ENCODE measurements at regions not wholly inside any gene's neighbourhood (a gene's known extent, or its start where the extent isn't known, plus 50 kb on each side); places are given as distances from the start of the nearest gene placed in this dataset.

GRCh38 chr13:74930402-74931165 lies 551.4 kb downstream of the TBC1D4 start:
- DNase-seq, result no peak

- DNase-seq, result no peak
Observed at GRCh38 chr13:74929436-74929835, 552.5 kb downstream of the TBC1D4 start.

- DNase-seq, result no peak
Observed at GRCh38 chr13:74927823-74928222, 554.1 kb downstream of the TBC1D4 start.

- DNase-seq, result no peak
Observed at GRCh38 chr13:74922963-74923362, 559.0 kb downstream of the TBC1D4 start.

GRCh38 chr13:74921326-74921725 lies 560.6 kb downstream of the TBC1D4 start:
- DNase-seq, result no peak

DNA sequence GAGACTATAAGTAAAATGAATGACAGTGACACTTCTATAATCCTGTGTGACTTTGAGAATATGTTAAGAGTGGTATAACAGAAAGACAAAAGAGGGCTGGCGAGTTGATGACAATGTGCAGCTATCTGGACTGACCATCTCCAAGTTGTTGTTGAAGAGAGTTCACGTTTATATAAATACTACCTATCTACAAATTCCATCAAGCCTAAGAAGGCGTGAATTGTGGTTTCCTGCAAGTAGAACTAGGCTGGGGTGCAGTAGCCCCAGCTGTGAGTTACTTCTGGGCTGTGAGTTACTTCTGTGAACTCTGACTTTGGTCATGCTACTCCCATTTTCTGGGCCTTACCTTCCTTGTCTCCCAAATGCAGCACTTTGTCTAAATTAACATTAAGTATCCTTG lies 561.0 kb downstream of the TBC1D4 start:
- no peak for DNase-seq

DNA sequence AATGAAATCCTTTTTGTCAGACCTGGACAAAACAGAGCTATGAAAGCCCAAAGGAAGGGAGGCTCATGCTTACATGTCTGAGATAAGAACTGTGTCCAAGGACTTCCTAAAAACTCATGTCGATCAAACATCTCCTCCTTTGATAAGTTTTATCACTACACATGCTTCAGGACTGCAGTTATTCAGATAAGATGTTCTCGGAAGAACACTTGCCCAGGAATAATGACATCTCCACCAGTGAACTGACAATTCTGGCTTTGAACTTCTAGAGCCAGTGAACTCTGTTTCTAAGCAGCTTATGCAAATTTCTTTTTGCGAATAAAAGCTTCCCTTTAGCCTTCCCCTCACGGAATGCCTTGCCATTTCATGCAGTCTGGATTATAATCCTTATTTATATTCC lies 561.6 kb downstream of the TBC1D4 start:
- no peak for DNase-seq

- no peak for DNase-seq
Observed at GRCh38 chr13:74919914-74920313, 562.1 kb downstream of the TBC1D4 start.

DNA sequence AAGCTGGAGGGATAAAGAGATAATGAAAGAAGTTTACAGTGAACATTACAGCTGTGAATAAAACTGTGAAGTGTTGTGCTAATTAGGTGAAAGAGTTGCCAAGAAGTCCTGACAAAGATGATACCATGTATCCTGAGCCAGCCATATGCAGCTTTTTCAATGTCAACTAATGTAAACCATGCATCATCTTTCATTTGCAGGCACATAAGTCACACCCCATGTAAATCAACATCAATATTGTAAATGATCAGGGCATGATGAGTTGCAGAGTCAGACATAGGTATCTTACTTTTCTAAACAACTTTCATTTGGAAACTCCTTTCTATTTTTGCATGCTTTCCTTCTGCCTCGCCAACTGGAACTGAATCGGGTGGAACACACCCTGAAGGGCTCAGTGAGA lies 569.1 kb downstream of the TBC1D4 start:
- no peak for DNase-seq

GRCh38 chr13:74910415-74910814 lies 571.6 kb downstream of the TBC1D4 start:
- no peak for DNase-seq

- DNase-seq, result no peak
Observed at GRCh38 chr13:74907788-74908187, 574.2 kb downstream of the TBC1D4 start.

- DNase-seq, result no peak
Observed at GRCh38 chr13:74904556-74904955, 577.4 kb downstream of the TBC1D4 start.

GRCh38 chr13:74895042-74895796 lies 586.8 kb downstream of the TBC1D4 start:
- no peak for DNase-seq

- no peak for DNase-seq
Observed at GRCh38 chr13:74892096-74892495, 589.9 kb downstream of the TBC1D4 start.

GRCh38 chr13:74891610-74892009 lies 590.4 kb downstream of the TBC1D4 start:
- DNase-seq, result no peak

- no peak for DNase-seq
Observed at GRCh38 chr13:74889321-74889720, 592.6 kb downstream of the TBC1D4 start.

DNA sequence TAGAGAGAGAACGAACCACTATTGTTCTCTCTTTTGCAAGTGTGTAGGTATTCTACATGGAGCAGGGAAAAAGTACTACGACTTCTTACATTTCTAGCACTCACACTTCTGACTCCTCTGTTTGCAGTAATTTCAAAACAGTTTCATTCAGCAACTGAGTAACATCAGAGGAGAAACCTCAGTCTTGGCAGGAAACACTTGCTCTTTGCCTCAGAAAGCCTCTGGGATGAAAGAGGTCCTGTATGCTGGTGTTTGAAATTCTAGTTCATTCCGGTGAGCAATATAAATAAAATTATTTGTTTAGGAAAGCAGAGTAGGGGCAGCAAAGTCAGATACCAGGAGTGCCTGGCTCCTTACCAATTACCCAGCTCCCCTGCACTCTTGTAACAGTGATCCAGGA lies 595.5 kb downstream of the TBC1D4 start:
- no peak for DNase-seq

DNA sequence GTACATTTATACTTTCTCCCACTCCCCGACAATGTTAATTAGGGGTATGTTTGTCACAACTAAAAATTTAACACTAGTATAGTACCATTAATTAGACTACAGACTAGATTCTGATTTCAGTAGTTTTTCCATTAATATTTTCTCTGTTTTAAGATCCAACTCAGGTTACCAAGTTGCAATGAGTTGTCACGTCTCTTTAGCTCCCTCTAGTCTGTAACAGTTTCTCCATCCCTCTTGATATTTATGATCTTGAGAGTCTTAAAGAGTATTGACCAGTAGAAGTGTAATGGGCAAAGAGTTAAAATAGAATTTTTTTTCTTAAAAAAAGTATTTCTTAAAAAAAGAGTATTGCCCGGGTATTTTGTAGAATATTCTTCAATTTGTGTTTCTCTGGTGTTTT lies 598.1 kb downstream of the TBC1D4 start:
- DNase-seq, result no peak

GRCh38 chr13:74871369-74872070 lies 610.4 kb downstream of the TBC1D4 start:
- DNase-seq, result no peak

DNA sequence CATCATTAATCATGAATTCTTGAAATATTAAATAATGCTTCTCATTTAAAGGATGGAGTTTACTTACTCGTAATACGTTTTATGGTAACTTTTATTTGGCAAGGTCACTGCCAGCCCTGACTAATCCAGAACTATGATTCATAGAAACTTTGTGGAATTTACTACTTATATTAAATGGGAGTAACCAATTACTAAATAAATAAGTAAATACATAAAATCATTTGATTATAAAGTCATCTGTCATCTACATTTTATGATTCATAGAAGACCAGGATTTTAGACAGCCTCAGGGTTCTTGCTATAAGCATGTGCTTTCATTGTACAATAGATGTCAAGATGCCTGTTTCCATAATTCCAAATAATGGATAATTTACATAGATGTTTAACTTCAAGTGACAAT lies 611.1 kb downstream of the TBC1D4 start:
- DNase-seq, result no peak

GRCh38 chr13:74869846-74870245 lies 612.1 kb downstream of the TBC1D4 start:
- no peak for DNase-seq

- no peak for DNase-seq
Observed at GRCh38 chr13:74868049-74868448, 613.9 kb downstream of the TBC1D4 start.

DNA sequence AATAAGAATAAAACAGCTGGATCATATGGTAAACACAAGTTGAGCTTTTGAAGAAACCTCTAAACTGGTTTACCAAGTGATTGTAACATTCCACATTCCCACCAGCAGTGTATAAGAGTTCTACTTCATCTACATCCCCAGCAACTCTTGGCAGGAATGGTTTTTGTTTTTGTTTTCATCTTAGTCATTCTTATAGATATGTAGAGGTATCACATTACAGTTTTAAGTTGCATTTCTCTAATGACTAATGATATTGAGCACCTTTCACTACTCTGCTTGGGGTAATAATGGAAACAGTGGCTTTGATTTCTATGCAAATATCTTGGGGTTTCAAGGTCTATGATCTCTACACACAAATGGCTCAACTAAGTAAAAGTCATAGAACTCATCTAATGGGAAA lies 614.5 kb downstream of the TBC1D4 start:
- no peak for DNase-seq

DNA sequence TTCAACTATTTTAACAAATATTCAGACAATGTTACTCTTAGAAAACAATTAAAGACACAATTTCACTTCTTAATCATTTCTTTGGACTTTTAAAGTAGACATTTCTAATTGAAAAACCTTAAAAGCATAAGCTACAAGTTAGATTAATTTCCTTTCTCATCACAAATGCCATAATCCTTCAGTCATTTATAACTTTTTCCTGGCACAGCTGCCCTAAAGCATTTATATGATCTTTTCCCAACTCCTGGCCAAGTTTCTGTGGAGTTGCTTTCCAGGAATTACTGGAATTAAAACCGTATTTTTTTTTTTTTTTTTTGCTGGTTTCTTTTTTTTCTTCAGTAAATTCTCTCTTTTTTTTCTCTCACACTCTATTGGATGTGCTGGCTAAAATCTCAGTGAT lies 615.9 kb downstream of the TBC1D4 start:
- DNase-seq, result peak; percentile 26
